ENCODE measurements at regions not wholly inside any gene's neighbourhood (a gene's known extent, or its start where the extent isn't known, plus 50 kb on each side); places are given as distances from the start of the nearest gene placed in this dataset.

- no peak for DNase-seq (ENCODE audit: extremely low read depth, low read depth)
- TF ChIP-seq CTCF (IDR thresholded peaks at IDR 0.05; ENCODE audit: low read depth, low read length) = no peak
Measured at GRCh38 chr2:58508006-58508405, 266.9 kb upstream of the FANCL start.

GRCh38 chr2:58503918-58504317 lies 262.8 kb upstream of the FANCL start:
- no peak for DNase-seq (ENCODE audit: extremely low read depth, low read depth)
- TF ChIP-seq CTCF (IDR thresholded peaks at IDR 0.05; ENCODE audit: low read depth, low read length) = no peak

- TF ChIP-seq CTCF (IDR thresholded peaks at IDR 0.05; ENCODE audit: low read depth, low read length) = no peak
- DNase-seq (ENCODE audit: extremely low read depth, low read depth) = no peak
Measured at GRCh38 chr2:58502931-58503330, 261.8 kb upstream of the FANCL start.

GRCh38 chr2:58501371-58502160 lies 260.4 kb upstream of the FANCL start:
- TF ChIP-seq CTCF (IDR thresholded peaks at IDR 0.05; ENCODE audit: low read depth, low read length) = no peak
- DNase-seq (ENCODE audit: extremely low read depth, low read depth) = no peak

- TF ChIP-seq CTCF (IDR thresholded peaks at IDR 0.05; ENCODE audit: low read depth, low read length) = no peak
- DNase-seq (ENCODE audit: extremely low read depth, low read depth) = no peak
Measured at GRCh38 chr2:58497168-58497567, 256.0 kb upstream of the FANCL start.

DNA sequence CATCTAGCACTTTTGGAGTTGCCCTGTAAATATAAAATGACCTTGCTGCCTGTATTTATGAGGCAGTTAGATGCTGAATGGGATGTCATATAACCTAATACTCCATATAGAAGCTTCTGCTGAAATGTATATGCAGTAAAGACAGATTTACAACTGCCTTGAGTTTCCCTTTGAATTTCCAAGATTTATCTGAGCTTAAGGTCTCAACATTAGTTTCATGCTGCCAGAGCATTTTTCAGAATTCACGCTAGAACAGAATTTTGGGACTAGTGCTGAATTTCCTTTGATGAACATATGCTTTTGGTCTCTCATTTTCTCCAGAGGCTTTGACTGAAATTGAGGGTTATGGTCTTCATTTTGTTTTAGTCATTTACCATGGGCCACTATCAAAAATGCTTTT lies 254.7 kb upstream of the FANCL start:
- DNase-seq (ENCODE audit: extremely low read depth, low read depth) = no peak
- TF ChIP-seq CTCF (IDR thresholded peaks at IDR 0.05; ENCODE audit: low read depth, low read length) = no peak

DNA sequence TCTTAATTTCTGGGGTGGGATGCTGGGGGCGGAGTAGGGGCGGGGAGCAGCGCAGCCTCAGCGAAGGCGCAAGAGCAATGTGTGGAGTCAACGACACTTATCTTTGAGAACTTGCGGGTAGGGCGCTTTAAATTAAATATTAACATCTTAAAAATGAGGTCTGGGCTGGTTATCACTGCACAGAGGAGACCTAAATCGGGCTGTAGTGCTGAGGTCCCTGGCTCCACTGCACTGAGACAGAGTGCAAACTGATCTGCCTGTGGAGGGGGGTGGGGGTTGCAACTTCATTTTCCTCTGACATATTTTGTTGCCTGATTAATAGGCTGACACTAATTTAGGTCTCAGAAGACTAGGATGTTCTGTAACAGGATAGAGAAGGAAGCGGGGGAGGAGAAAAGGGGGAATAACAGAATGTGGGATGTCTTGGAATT lies 253.0 kb upstream of the FANCL start:
- TF ChIP-seq CTCF (IDR thresholded peaks at IDR 0.05; ENCODE audit: low read depth, low read length) = no peak
- no peak for DNase-seq (ENCODE audit: extremely low read depth, low read depth)
